ENCODE measurements at regions not wholly inside any gene's neighbourhood (a gene's known extent, or its start where the extent isn't known, plus 50 kb on each side); places are given as distances from the start of the nearest gene placed in this dataset.
A peak's percentile ranks its signal among the peaks of the same experiment; 100 is the strongest.
"Not testable (repeated sequence)": the region's sequence is repeated elsewhere in the genome, so short reads cannot be mapped to it uniquely, and the experiment has no call there.

DNA sequence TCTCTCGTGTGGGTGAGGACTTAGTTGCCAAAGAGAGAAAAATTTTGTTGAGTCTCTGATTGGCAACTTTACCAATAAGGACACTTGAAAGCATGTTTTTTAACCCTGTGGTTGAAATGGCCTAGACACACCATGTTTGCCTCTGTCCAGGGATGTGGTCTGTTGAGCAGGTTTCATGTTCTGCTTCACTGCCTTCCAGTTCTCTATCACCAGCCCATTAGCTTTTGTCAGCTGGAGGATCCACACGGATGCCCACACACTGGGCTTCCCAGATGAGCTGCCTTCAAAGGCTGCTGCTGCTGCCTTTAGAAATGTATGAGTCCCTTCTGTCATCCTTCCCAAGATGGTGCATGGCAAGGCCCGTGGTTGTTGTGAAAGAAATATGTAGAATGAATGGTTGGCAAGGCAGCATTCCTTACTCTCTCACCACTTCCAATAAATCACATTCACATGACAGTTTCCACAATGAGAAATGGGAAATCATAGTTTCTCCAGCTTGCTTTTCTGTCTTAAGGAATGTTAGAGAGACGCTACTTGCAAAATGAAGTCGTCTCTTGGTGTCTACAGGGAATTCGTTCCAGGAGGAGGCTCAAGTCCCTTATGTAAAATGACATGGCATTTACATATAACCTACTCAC, 108.2 kb upstream of the SLC35F3 start:
- TF ChIP-seq, protein P1, sequence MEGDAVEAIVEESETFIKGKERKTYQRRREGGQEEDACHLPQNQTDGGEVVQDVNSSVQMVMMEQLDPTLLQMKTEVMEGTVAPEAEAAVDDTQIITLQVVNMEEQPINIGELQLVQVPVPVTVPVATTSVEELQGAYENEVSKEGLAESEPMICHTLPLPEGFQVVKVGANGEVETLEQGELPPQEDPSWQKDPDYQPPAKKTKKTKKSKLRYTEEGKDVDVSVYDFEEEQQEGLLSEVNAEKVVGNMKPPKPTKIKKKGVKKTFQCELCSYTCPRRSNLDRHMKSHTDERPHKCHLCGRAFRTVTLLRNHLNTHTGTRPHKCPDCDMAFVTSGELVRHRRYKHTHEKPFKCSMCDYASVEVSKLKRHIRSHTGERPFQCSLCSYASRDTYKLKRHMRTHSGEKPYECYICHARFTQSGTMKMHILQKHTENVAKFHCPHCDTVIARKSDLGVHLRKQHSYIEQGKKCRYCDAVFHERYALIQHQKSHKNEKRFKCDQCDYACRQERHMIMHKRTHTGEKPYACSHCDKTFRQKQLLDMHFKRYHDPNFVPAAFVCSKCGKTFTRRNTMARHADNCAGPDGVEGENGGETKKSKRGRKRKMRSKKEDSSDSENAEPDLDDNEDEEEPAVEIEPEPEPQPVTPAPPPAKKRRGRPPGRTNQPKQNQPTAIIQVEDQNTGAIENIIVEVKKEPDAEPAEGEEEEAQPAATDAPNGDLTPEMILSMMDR (IDR thresholded peaks at IDR 0.05; ENCODE audit: insufficient read depth, low read depth, low read length, missing control alignments), result no peak
- DNase-seq (ENCODE audit: low read depth), result no peak
- H3K4me3 ChIP-seq (ENCODE audit: low read length), result no peak overlapping the region

GRCh38 chr1:233802611-233803010, 101.9 kb upstream of the SLC35F3 start:
- no peak for DNase-seq (ENCODE audit: low read depth)
- H3K4me3 ChIP-seq (ENCODE audit: low read length), result no peak overlapping the region
- TF ChIP-seq, protein P1 (IDR thresholded peaks at IDR 0.05; ENCODE audit: insufficient read depth, low read depth, low read length, missing control alignments), result no peak

DNA sequence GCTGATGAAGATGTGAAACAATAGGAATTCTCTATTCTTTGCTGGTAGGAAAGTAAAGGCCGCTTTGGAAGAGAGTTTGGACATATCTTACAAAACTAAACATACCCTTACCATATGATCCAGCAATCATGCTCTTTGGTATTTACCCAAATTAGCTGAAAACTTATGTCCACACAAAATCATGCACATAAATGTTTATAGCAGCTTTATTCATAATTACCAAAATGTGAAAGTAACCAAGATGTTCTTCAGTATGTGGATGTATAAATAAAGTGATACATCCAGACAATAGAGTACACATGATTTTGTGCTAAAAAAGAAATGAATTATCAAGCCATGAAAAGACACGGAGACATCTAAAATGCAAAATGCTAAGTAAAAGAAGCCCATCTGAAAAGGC, 98.7 kb upstream of the SLC35F3 start:
- TF ChIP-seq, protein P1 (IDR thresholded peaks at IDR 0.05; ENCODE audit: insufficient read depth, low read depth, low read length, missing control alignments), result no peak
- no peak overlapping the region for H3K4me3 ChIP-seq (ENCODE audit: low read length)
- DNase-seq (ENCODE audit: low read depth), result no peak

GRCh38 chr1:233815357-233815756, 89.1 kb upstream of the SLC35F3 start:
- TF ChIP-seq, protein P1 (IDR thresholded peaks at IDR 0.05; ENCODE audit: insufficient read depth, low read depth, low read length, missing control alignments), result no peak
- H3K4me3 ChIP-seq (ENCODE audit: low read length), result no peak overlapping the region
- no peak for DNase-seq (ENCODE audit: low read depth)

- TF ChIP-seq, protein P1 (IDR thresholded peaks at IDR 0.05; ENCODE audit: insufficient read depth, low read depth, low read length, missing control alignments), result no peak
- H3K4me3 ChIP-seq (ENCODE audit: low read length), result no peak overlapping the region
- peak; percentile 73 for DNase-seq (ENCODE audit: low read depth)
These were observed 88.6 kb upstream of the SLC35F3 start for GRCh38 chr1:233815865-233816264.

DNA sequence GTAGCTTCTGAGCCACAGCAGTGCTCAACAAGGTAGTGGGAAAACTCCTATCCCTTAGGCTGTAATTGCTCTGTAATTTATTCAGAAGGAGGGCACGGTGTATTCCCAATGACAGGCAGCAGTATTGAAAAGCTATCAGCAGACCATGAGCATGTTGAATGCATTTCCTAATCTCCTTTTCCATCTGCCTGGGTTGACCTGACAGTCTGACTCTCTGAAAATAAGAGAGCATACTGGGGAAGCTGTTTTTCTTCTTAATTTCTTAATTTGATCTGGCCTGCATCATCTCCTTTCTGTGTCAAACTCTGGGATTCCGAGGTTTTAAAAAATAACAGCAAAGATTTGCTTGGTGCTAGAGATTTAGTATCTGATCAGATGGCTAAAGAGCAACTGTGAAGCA, 88.1 kb upstream of the SLC35F3 start:
- H3K4me3 ChIP-seq (ENCODE audit: low read length), result no peak overlapping the region
- TF ChIP-seq, protein P1 (IDR thresholded peaks at IDR 0.05; ENCODE audit: insufficient read depth, low read depth, low read length, missing control alignments), result no peak
- DNase-seq (ENCODE audit: low read depth), result no peak

- TF ChIP-seq, protein P1 (IDR thresholded peaks at IDR 0.05; ENCODE audit: insufficient read depth, low read depth, low read length, missing control alignments), result no peak
These were observed 85.4 kb upstream of the SLC35F3 start for GRCh38 chr1:233819042-233819441.

GRCh38 chr1:233824179-233824578, 80.3 kb upstream of the SLC35F3 start:
- DNase-seq (ENCODE audit: low read depth); H3K4me3 ChIP-seq (ENCODE audit: low read length): not testable (repeated sequence)

More at GRCh38 chr1:233819042-233819441, 85.4 kb upstream of the SLC35F3 start:
- no peak overlapping the region for H3K4me3 ChIP-seq (ENCODE audit: low read length)
- no peak for DNase-seq (ENCODE audit: low read depth)

GRCh38 chr1:233827937-233828336, 76.5 kb upstream of the SLC35F3 start:
- H3K4me3 ChIP-seq (ENCODE audit: low read length); DNase-seq (ENCODE audit: low read depth): not testable (repeated sequence)

All from epithelial cell of esophagus (primary cell).